Neuronal stem cell (in vitro differentiated cells): ENCODE measurements at regions not wholly inside any gene's neighbourhood (a gene's known extent, or its start where the extent isn't known, plus 50 kb on each side); places are given as distances from the start of the nearest gene placed in this dataset.
"Not testable (repeated sequence)": the region's sequence is repeated elsewhere in the genome, so short reads cannot be mapped to it uniquely, and the experiment has no call there.

ENCODE experiments used
- DNase-seq: peaks from one replicate; pipeline ENCODE4 v3.0.0-alpha.2; 2013; ENCODE audit warnings: low spot score
- H2AFZ ChIP-seq: one replicate; pipeline ENCODE4 v1.6.1; 2013; ENCODE audit warnings: mild to moderate bottlenecking, low read length, inconsistent platforms
- H2AK5ac ChIP-seq: 2 replicates; pipeline ENCODE4 v1.6.1; 2013; ENCODE audit warnings: low read depth, mild to moderate bottlenecking, inconsistent platforms, low read length, moderate library complexity, mixed read lengths
- H2BK120ac ChIP-seq: 2 replicates; pipeline ENCODE4 v1.6.1; 2013; ENCODE audit warnings: low read depth, mild to moderate bottlenecking, inconsistent platforms, low read length, moderate library complexity, mixed read lengths
- H2BK12ac ChIP-seq: one replicate; pipeline ENCODE4 v1.6.1; 2013; ENCODE audit warnings: low read length, inconsistent platforms
- H2BK15ac ChIP-seq: 2 replicates; pipeline ENCODE4 v1.6.1; 2013; ENCODE audit warnings: mild to moderate bottlenecking, low read length, inconsistent platforms, mixed read lengths
- H2BK5ac ChIP-seq: one replicate; pipeline ENCODE4 v1.6.1; 2013; ENCODE audit warnings: inconsistent platforms, mild to moderate bottlenecking, low read length, moderate library complexity
- H3K14ac ChIP-seq: one replicate; pipeline ENCODE4 v1.6.1; 2013; ENCODE audit warnings: low read length, inconsistent platforms
- H3K18ac ChIP-seq: 2 replicates; pipeline ENCODE4 v1.6.1; 2013; ENCODE audit warnings: low read length, inconsistent platforms
- H3K23ac ChIP-seq: 2 replicates; pipeline ENCODE4 v1.6.1; 2013; ENCODE audit warnings: low read depth, mild to moderate bottlenecking, mixed read lengths, low read length, inconsistent platforms; ENCODE audit not compliant: poor library complexity
- H3K27ac ChIP-seq: replicated peaks from 3 replicates; pipeline ENCODE4 v1.5.1; 2013; ENCODE audit warnings: low read length, inconsistent platforms
- H3K27me3 ChIP-seq, 3 experiments: 2 replicates each; pipeline ENCODE4 v1.6.1; 2013; ENCODE audit warnings: low read length in 3 of 3, mild to moderate bottlenecking in 2 of 3, inconsistent platforms in 1 of 3, low read depth in 1 of 3, mixed read lengths in 1 of 3, moderate library complexity in 1 of 3; ENCODE audit not compliant: control insufficient read depth in 3 of 3, insufficient read depth in 3 of 3
- H3K36me3 ChIP-seq, 2 donors: replicated peaks in 1 of 2; 2 replicates each; pipeline ENCODE4 v1.6.1; 2013; ENCODE audit warnings: low read length in 2 of 2; ENCODE audit not compliant: control insufficient read depth in 2 of 2, insufficient read depth in 2 of 2
- H3K4ac ChIP-seq: 2 replicates; pipeline ENCODE4 v1.6.1; 2013; ENCODE audit warnings: inconsistent platforms, mild to moderate bottlenecking, low read length, moderate library complexity
- H3K4me1 ChIP-seq, 2 donors: 1 replicate in 1 of 2; 2 replicates in 1 of 2; pipeline ENCODE4 v1.6.1; 2013; ENCODE audit warnings: low read length in 2 of 2, low read depth in 1 of 2; ENCODE audit not compliant: control insufficient read depth in 2 of 2, insufficient read depth in 1 of 2
- H3K4me2 ChIP-seq: one replicate; pipeline ENCODE4 v1.6.1; 2013; ENCODE audit warnings: mild to moderate bottlenecking, low read length, inconsistent platforms; ENCODE audit not compliant: insufficient read depth, poor library complexity, severe bottlenecking
- H3K4me3 ChIP-seq, 2 donors: 2 replicates each; pipeline ENCODE4 v1.5.1; 2013; ENCODE audit warnings: low read length in 2 of 2, mild to moderate bottlenecking in 2 of 2, inconsistent platforms in 1 of 2, moderate library complexity in 1 of 2
- H3K79me1 ChIP-seq: one replicate; pipeline ENCODE4 v1.6.1; 2013; ENCODE audit warnings: low read depth, mild to moderate bottlenecking, inconsistent platforms, low read length, moderate library complexity
- H3K9ac ChIP-seq: one replicate; pipeline ENCODE4 v1.6.1; 2013; ENCODE audit warnings: mild to moderate bottlenecking, low read depth, low read length, inconsistent platforms; ENCODE audit not compliant: poor library complexity
- H3K9me3 ChIP-seq, 2 donors: replicated peaks in 1 of 2; 2 replicates each; pipeline versions ENCODE3 to v1.6.1; 2013; ENCODE audit warnings: low read length in 2 of 2, mild to moderate bottlenecking in 2 of 2, inconsistent platforms in 1 of 2, low read depth in 1 of 2, mixed read lengths in 1 of 2, moderate library complexity in 1 of 2; ENCODE audit not compliant: control insufficient read depth in 2 of 2, insufficient read depth in 1 of 2
- H4K8ac ChIP-seq: one replicate; pipeline ENCODE4 v1.6.1; 2013; ENCODE audit warnings: low read depth, mild to moderate bottlenecking, inconsistent platforms, low read length, moderate library complexity
- H4K91ac ChIP-seq: one replicate; pipeline ENCODE4 v1.6.1; 2013; ENCODE audit warnings: low read length, low read depth, mild to moderate bottlenecking, inconsistent platforms; ENCODE audit not compliant: poor library complexity
- WGBS, 2 donors: extraction: QIAGEN DNeasy Blood & Tissue Kit; methylation state at CpG; one replicate each; pipeline ENCODE4 v1.1.7; 2013; ENCODE audit warnings: missing lambda C conversion rate in 2 of 2, mixed read lengths in 1 of 2; ENCODE audit not compliant: insufficient read length in 2 of 2, insufficient replicate concordance in 1 of 2; ENCODE audit errors: extremely low coverage in 2 of 2; 5-methylcytosine and 5-hydroxymethylcytosine counted together

DNA sequence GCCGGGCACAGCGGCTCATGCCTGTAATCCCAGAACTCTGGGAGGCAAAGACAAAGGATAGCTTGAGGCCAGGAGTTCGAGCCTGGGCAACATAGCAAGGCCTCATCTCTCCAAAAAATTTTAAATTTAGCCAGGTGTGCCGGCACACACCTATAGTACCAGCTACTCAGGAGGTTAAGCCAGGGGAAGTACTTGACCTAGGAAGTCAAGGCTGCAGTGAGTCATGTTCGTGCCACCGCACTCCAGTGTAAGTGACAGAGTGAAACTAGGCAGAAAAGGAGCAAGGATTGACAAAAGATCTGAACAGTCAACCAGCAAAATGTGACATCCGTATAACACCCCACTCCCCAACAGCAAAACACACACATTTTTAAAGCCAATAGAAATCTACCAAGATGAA is 545.3 kb downstream of the FOXD4L6 start:
- not testable (repeated sequence) for H4K91ac ChIP-seq, H3K23ac ChIP-seq, H3K36me3 ChIP-seq, H3K9me3 ChIP-seq, H3K79me1 ChIP-seq, H3K27ac ChIP-seq, H2BK12ac ChIP-seq, H3K4me1 ChIP-seq, H3K4me2 ChIP-seq, H2AK5ac ChIP-seq, H3K4me3 ChIP-seq, H3K14ac ChIP-seq, H3K9ac ChIP-seq, H3K27me3 ChIP-seq, H2BK120ac ChIP-seq, DNase-seq, H2AFZ ChIP-seq, H3K18ac ChIP-seq, H2BK15ac ChIP-seq, H2BK5ac ChIP-seq, H4K8ac ChIP-seq, H3K4ac ChIP-seq
- WGBS, 2 donors = no CpG with 5 or more reads among the region's 7 CpGs

DNA sequence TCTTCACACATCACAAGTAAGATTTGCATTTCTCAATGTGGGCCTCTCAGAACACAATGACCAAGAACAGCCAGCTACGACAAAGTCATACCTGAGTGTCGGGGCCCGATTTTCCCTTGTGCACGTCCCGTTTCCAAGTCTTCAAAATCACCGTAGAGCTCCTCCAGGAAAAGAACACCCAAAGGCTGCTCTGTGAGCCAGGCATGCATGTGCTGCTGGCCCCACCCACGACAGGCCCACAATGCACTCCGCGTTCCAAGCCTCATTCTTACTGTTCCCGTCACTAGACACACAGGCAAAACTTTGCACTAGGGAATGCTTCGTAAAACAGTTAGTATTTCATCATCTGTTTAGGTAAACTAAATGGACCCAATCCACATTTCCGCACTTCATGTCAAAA is 549.6 kb downstream of the FOXD4L6 start:
- H3K36me3 ChIP-seq, DNase-seq, H2BK12ac ChIP-seq, H4K8ac ChIP-seq, H3K9me3 ChIP-seq, H3K14ac ChIP-seq, H2BK5ac ChIP-seq, H3K4me2 ChIP-seq, H3K79me1 ChIP-seq, H2AK5ac ChIP-seq, H2BK15ac ChIP-seq, H3K27ac ChIP-seq, H3K27me3 ChIP-seq, H3K4me1 ChIP-seq, H3K23ac ChIP-seq, H3K18ac ChIP-seq, H3K4me3 ChIP-seq, H4K91ac ChIP-seq, H2AFZ ChIP-seq, H3K4ac ChIP-seq, H2BK120ac ChIP-seq, H3K9ac ChIP-seq: not testable (repeated sequence)
- WGBS, 2 donors = no CpG with 5 or more reads among the region's 12 CpGs
